SK-N-SH (cell line): ENCODE measurements at regions not wholly inside any gene's neighbourhood (a gene's known extent, or its start where the extent isn't known, plus 50 kb on each side); places are given as distances from the start of the nearest gene placed in this dataset.

ENCODE experiments used
- CTCF ChIA-PET: fragments of 300-600, 350-600 bp; formaldehyde crosslinking; extraction: SDS; loops from one replicate; lab custom pipeline; 2021; lab: Yijun Ruan, JAX
- POLR2A ChIA-PET: fragments of 350-600 bp; sonication (Branson Sonifier 250); formaldehyde crosslinking; extraction: SDS; loops from one replicate; lab custom pipeline; 2020; ENCODE audit warnings: antibody characterized with exemption, inconsistent platforms; lab: Yijun Ruan, JAX
- DNase-seq: peaks from one replicate; pipeline ENCODE4 v3.0.0; 2012
- H2AFZ ChIP-seq: fragments of 200-600 bp; sonication (generic); 2 replicates; pipeline ENCODE4 v1.8.1; 2016; ENCODE audit warnings: antibody characterized with exemption, mild to moderate bottlenecking, low read depth
- H3F3A ChIP-seq: fragments of 200-600 bp; sonication (generic); replicated peaks from 2 replicates; pipeline ENCODE3; 2016; ENCODE audit warnings: antibody characterized with exemption, mild to moderate bottlenecking; ENCODE audit not compliant: insufficient read depth
- H3K27ac ChIP-seq, 2 experiments: fragments of 200-500 bp in 1 of 2; fragments of 200-600 bp in 1 of 2; sonication (Bioruptor generic) in 1 of 2; sonication (generic), shearing (Covaris generic) in 1 of 2; 2 replicates each; pipeline versions ENCODE4 v1.5.1 to v1.6.1; 2014 to 2016; ENCODE audit warnings: low read depth in 2 of 2, inconsistent platforms in 1 of 2, low read length in 1 of 2, mild to moderate bottlenecking in 1 of 2, mixed read lengths in 1 of 2
- H3K27me3 ChIP-seq: fragments of 200-600 bp; sonication (generic), shearing (Covaris generic); 2 replicates; pipeline ENCODE4 v1.6.1; 2016; ENCODE audit warnings: mixed run types; ENCODE audit not compliant: insufficient read depth
- H3K36me3 ChIP-seq, 2 experiments: fragments of 200-500 bp in 1 of 2; fragments of 200-600 bp in 1 of 2; sonication (Bioruptor generic) in 1 of 2; sonication (generic) in 1 of 2; replicated peaks in 1 of 2; 2 replicates each; pipeline versions ENCODE3 to v1.5.1; 2014 to 2016; ENCODE audit warnings: low read length in 1 of 2, mild to moderate bottlenecking in 1 of 2; ENCODE audit not compliant: insufficient read depth in 2 of 2, control insufficient read depth in 1 of 2
- H3K4me1 ChIP-seq, 2 experiments: fragments of 200-500 bp in 1 of 2; fragments of 200-600 bp in 1 of 2; sonication (Bioruptor generic) in 1 of 2; sonication (generic), shearing (Covaris generic) in 1 of 2; 2 replicates each; pipeline versions ENCODE4 v1.5.1 to v1.6.1; 2014 to 2016; ENCODE audit warnings: low read depth in 1 of 2, low read length in 1 of 2, mixed run types in 1 of 2; ENCODE audit not compliant: insufficient read depth in 2 of 2, control insufficient read depth in 1 of 2
- H3K4me2 ChIP-seq: fragments of 200-600 bp; sonication (generic), shearing (Covaris generic); 2 replicates; pipeline ENCODE4 v1.6.1; 2017; ENCODE audit warnings: mixed run types
- H3K4me3 ChIP-seq, 2 experiments: fragments of 200-500 bp in 1 of 2; fragments of 200-600 bp in 1 of 2; sonication (Bioruptor generic) in 1 of 2; sonication (generic), shearing (Covaris generic) in 1 of 2; 2 replicates each; pipeline versions ENCODE4 v1.5.1 to v1.8.1; 2014 to 2016; ENCODE audit warnings: low read depth in 2 of 2, inconsistent platforms in 1 of 2, low read length in 1 of 2, mild to moderate bottlenecking in 1 of 2, mixed read lengths in 1 of 2, moderate library complexity in 1 of 2
- H3K79me2 ChIP-seq: fragments of 200-600 bp; sonication (generic); 2 replicates; pipeline ENCODE4 v1.8.1; 2017; ENCODE audit warnings: mild to moderate bottlenecking; ENCODE audit not compliant: insufficient read depth
- H3K9ac ChIP-seq: fragments of 200-600 bp; sonication (generic); 2 replicates; pipeline ENCODE4 v1.6.1; 2017; ENCODE audit warnings: mixed run types
- H3K9me2 ChIP-seq: fragments of 200-600 bp; sonication (generic); 2 replicates; pipeline ENCODE4 v1.6.1; 2017; ENCODE audit warnings: mixed run types
- H3K9me3 ChIP-seq: fragments of 200-600 bp; sonication (generic); 2 replicates; pipeline ENCODE4 v1.6.1; 2017; ENCODE audit warnings: mixed run types, mild to moderate bottlenecking, moderate library complexity
- H4K20me1 ChIP-seq: fragments of 200-600 bp; sonication (generic); 2 replicates; pipeline ENCODE4 v1.6.1; 2017; ENCODE audit warnings: mild to moderate bottlenecking, mixed run types; ENCODE audit not compliant: insufficient read depth
- CHD2 ChIP-seq: fragments of 150-350 bp; IDR thresholded peaks from 2 replicates; pipeline ENCODE4 v1.6.1; 2018; ENCODE audit warnings: low read length; ENCODE audit not compliant: partially characterized antibody
- CTCF ChIP-seq: fragments of 200-600 bp; sonication (generic); IDR thresholded peaks from 2 replicates; pipeline ENCODE4 v1.6.1; 2017; ENCODE audit warnings: antibody characterized with exemption, mild to moderate bottlenecking, moderate library complexity
- EP300 ChIP-seq, 2 experiments: IDR thresholded peaks; 2 replicates each; pipeline versions ENCODE4 v1.4.0 to v1.6.1; 2012; ENCODE audit warnings: borderline replicate concordance in 1 of 2, low read depth in 1 of 2, low read length in 1 of 2
- EZH2phosphoT487 ChIP-seq: fragments of 200-600 bp; sonication (generic); IDR thresholded peaks from 2 replicates; pipeline ENCODE4 v1.6.1; 2017; ENCODE audit warnings: low read depth, mixed run types, mild to moderate bottlenecking, antibody characterized with exemption, moderate library complexity, borderline replicate concordance
- FOSL2 ChIP-seq: IDR thresholded peaks from 2 replicates; pipeline ENCODE4 v1.4.0; 2012; ENCODE audit warnings: low read depth, mild to moderate bottlenecking, moderate library complexity, borderline replicate concordance
- FOXJ3 ChIP-seq: sonication (generic); formaldehyde crosslinking; IDR thresholded peaks from 2 replicates; pipeline ENCODE4 v1.5.1; 2020; ENCODE audit warnings: mild to moderate bottlenecking, missing genetic modification reagents
- FOXM1 ChIP-seq: IDR thresholded peaks from 2 replicates; pipeline ENCODE4 v1.4.0; 2012; ENCODE audit warnings: low read depth, mild to moderate bottlenecking
- JUND ChIP-seq: IDR thresholded peaks from 2 replicates; pipeline ENCODE4 v1.4.0; 2012
- MAX ChIP-seq: IDR thresholded peaks from 2 replicates; pipeline ENCODE4 v1.4.0; 2012; ENCODE audit warnings: low read depth
- MEF2A ChIP-seq: IDR thresholded peaks from 2 replicates; pipeline ENCODE4 v1.4.0; 2012; ENCODE audit warnings: low read depth, borderline replicate concordance
- MXI1 ChIP-seq: IDR thresholded peaks from 2 replicates; pipeline ENCODE4 v1.6.1; 2012; ENCODE audit warnings: mild to moderate bottlenecking, low read depth, low read length, improper control_type of control experiment
- NFIC ChIP-seq: IDR thresholded peaks from 2 replicates; pipeline ENCODE4 v1.4.0; 2012; ENCODE audit warnings: borderline replicate concordance
- RAD21 ChIP-seq: IDR thresholded peaks from 2 replicates; pipeline ENCODE4 v1.6.1; 2012; ENCODE audit warnings: mild to moderate bottlenecking, low read length
- RCOR1 ChIP-seq: fragments of 150-350 bp; IDR thresholded peaks from 2 replicates; pipeline ENCODE4 v1.6.1; 2017; ENCODE audit warnings: antibody characterized with exemption, low read length
- RFX5 ChIP-seq: IDR thresholded peaks from 2 replicates; pipeline ENCODE4 v1.6.1; 2012; ENCODE audit warnings: mild to moderate bottlenecking, improper control_type of control experiment, low read length
- RXRA ChIP-seq: IDR thresholded peaks from 2 replicates; pipeline ENCODE4 v1.4.0; 2012; ENCODE audit warnings: low read depth, mild to moderate bottlenecking, borderline replicate concordance
- SIN3A ChIP-seq: IDR thresholded peaks from 2 replicates; pipeline ENCODE4 v1.6.1; 2012; ENCODE audit warnings: low read depth, mild to moderate bottlenecking, low read length, moderate library complexity, borderline replicate concordance
- SMC3 ChIP-seq: IDR thresholded peaks from 2 replicates; pipeline ENCODE4 v1.6.1; 2012; ENCODE audit warnings: low read depth, low read length, improper control_type of control experiment
- TAF1 ChIP-seq: IDR thresholded peaks from 2 replicates; pipeline ENCODE4 v1.6.1; 2012; ENCODE audit warnings: low read depth, mild to moderate bottlenecking, low read length, moderate library complexity, borderline replicate concordance
- TCF12 ChIP-seq: IDR thresholded peaks from 2 replicates; pipeline ENCODE4 v1.4.0; 2012
- TEAD4 ChIP-seq: IDR thresholded peaks from 2 replicates; pipeline ENCODE4 v1.4.0; 2012; ENCODE audit warnings: mild to moderate bottlenecking, borderline replicate concordance; ENCODE audit not compliant: insufficient read depth
- USF1 ChIP-seq: IDR thresholded peaks from 2 replicates; pipeline ENCODE4 v1.4.0; 2012; ENCODE audit warnings: low read depth, borderline replicate concordance
- YY1 ChIP-seq: IDR thresholded peaks from 2 replicates; pipeline ENCODE4 v1.4.0; 2012; ENCODE audit warnings: low read depth, mild to moderate bottlenecking
- WGBS: methylation state at CpG from one replicate; pipeline ENCODE4 v1.1.6; 2017; ENCODE audit warnings: low lambda C conversion rate; 5-methylcytosine and 5-hydroxymethylcytosine counted together

- H3F3A ChIP-seq: no peaks in the 10 kb centered on the region
- H4K20me1 ChIP-seq: no peaks in the 10 kb centered on the region
- H3K27ac ChIP-seq: no peak overlapping the region
- H3K79me2 ChIP-seq: no peaks in the 10 kb centered on the region
- TF ChIP-seq TEAD4 (no peak), TAF1 (no peak), TCF12 (no peak), EZH2phosphoT487 (no peak), RXRA (no peak), FOXM1 (no peak), MXI1 (no peak), MAX (no peak), RCOR1 (no peak), YY1 (no peak), JUND (no peak), CHD2 (no peak), CTCF (no peak), RAD21 (no peak), SMC3 (no peak), MEF2A (no peak), FOXJ3 (CRISPR knock-in tag) (no peak)
- H2AFZ ChIP-seq: no peak overlapping the region
- no peaks in the 10 kb centered on the region for H3K9me2 ChIP-seq
- H3K36me3 ChIP-seq: no peaks in the 10 kb centered on the region
- DNase-seq: no peak
- no peak overlapping the region for H3K9ac ChIP-seq
- no peak overlapping the region for H3K4me2 ChIP-seq
- no peaks in the 10 kb centered on the region for H3K4me1 ChIP-seq
- ChIA-PET POLR2A (no interaction called here), CTCF (no interaction called here)
- no peaks in the 10 kb centered on the region for H3K9me3 ChIP-seq
- H3K27me3 ChIP-seq: no peaks in the 10 kb centered on the region
- 9% methylated on average over 1 of the region's 1 CpG for WGBS
- no peak overlapping the region for H3K4me3 ChIP-seq
Observed at GRCh38 chr4:45147866-45148265, 421.5 kb upstream of the GNPDA2 start.

- H3K9me2 ChIP-seq: no peaks in the 10 kb centered on the region
- H4K20me1 ChIP-seq: no peaks in the 10 kb centered on the region
- H3K4me2 ChIP-seq: no peak overlapping the region
- DNase-seq: no peak
- H3K9me3 ChIP-seq: no peaks in the 10 kb centered on the region
- no peaks in the 10 kb centered on the region for H3K27me3 ChIP-seq
- H3F3A ChIP-seq: no peaks in the 10 kb centered on the region
- 17% methylated on average over 3 of the region's 3 CpGs for WGBS
- H2AFZ ChIP-seq: no peak overlapping the region
- no peaks in the 10 kb centered on the region for H3K36me3 ChIP-seq
- H3K9ac ChIP-seq: no peak overlapping the region
- CTCF ChIA-PET: no interaction called here
- no peaks in the 10 kb centered on the region for H3K79me2 ChIP-seq
- POLR2A ChIA-PET: no interaction called here
- H3K4me1 ChIP-seq: no peaks in the 10 kb centered on the region
- H3K27ac ChIP-seq: no peak overlapping the region
- no peak overlapping the region for H3K4me3 ChIP-seq
- TF ChIP-seq USF1: no peak
- no peak for TF ChIP-seq NFIC
- TF ChIP-seq SMC3: no peak
- no peak for TF ChIP-seq MAX
- TF ChIP-seq TAF1: no peak
- no peak for TF ChIP-seq EP300 (IDR thresholded peaks at IDR 0.05; ENCODE audit: borderline replicate concordance in 1 of 2, low read depth in 1 of 2, low read length in 1 of 2)
- no peak for TF ChIP-seq SIN3A
- TF ChIP-seq FOSL2: no peak
- no peak for TF ChIP-seq MXI1
- TF ChIP-seq EZH2phosphoT487: no peak
- no peak for TF ChIP-seq RFX5
- TF ChIP-seq CTCF: no peak
Observed at GRCh38 chr4:45131020-45131419, 404.7 kb upstream of the GNPDA2 start.
